GM23248 (cell line): ENCODE measurements at regions not wholly inside any gene's neighbourhood (a gene's known extent, or its start where the extent isn't known, plus 50 kb on each side); places are given as distances from the start of the nearest gene placed in this dataset.

Experiments used
- EZH2 ChIP-seq: fragments of 200-600 bp; sonication (generic); IDR thresholded peaks from 2 replicates; pipeline ENCODE4 v1.6.1; 2018; ENCODE audit warnings: antibody characterized with exemption, mild to moderate bottlenecking; ENCODE audit not compliant: insufficient read depth, poor library complexity, severe bottlenecking
- EZH2phosphoT487 ChIP-seq: fragments of 200-600 bp; sonication (generic); IDR thresholded peaks from 2 replicates; pipeline ENCODE4 v1.6.1; 2018; ENCODE audit warnings: antibody characterized with exemption, moderate library complexity, mild to moderate bottlenecking, low read depth; ENCODE audit not compliant: insufficient read depth

DNA sequence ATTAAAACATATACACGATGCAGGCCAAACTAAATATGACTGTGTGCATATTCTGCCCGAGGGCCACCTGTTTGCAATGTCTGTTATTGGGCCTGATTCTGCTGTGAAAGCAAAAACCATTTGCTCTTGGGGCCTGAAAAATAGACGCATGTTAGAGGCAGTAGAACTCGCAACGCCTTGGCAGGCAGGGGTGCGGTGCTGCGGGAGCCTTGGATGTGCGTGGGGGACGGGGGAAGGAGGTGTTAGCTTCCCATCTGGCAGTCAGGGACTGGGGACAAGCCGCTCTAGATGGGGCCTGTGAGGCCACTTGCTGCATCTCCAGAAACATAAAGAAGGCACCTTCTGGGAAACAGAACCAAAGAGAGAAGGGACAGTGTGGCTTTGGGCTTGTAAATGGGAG lies 216.3 kb downstream of the PHETA1 start:
- TF ChIP-seq EZH2phosphoT487: no peak
- no peak for TF ChIP-seq EZH2
